GM18868 (cell line): ENCODE measurements at regions not wholly inside any gene's neighbourhood (a gene's known extent, or its start where the extent isn't known, plus 50 kb on each side); places are given as distances from the start of the nearest gene placed in this dataset.
A peak's percentile ranks its signal among the peaks of the same experiment; 100 is the strongest.
"Not testable (repeated sequence)": the region's sequence is repeated elsewhere in the genome, so short reads cannot be mapped to it uniquely, and the experiment has no call there.

ENCODE experiments used
- ATAC-seq: cut with Tn5 transposase; IDR thresholded peaks from one replicate; pipeline ENCODE4 v1.9.1; 2021; ENCODE audit warnings: mild to moderate bottlenecking, moderate library complexity; ENCODE audit not compliant: unreplicated experiment

- not testable (repeated sequence) for ATAC-seq
These were observed 61.0 kb downstream of the SPDYE17 start for GRCh38 chr7:76971201-76971600.

GRCh38 chr7:76969892-76970291 is 62.3 kb downstream of the SPDYE17 start:
- ATAC-seq, result not testable (repeated sequence)

- ATAC-seq, result not testable (repeated sequence)
These were observed 66.2 kb downstream of the SPDYE17 start for GRCh38 chr7:76965731-76966548.

- ATAC-seq, result not testable (repeated sequence)
These were observed 68.1 kb downstream of the SPDYE17 start for GRCh38 chr7:76964050-76964449.

GRCh38 chr7:76963061-76963460 is 69.1 kb downstream of the SPDYE17 start:
- ATAC-seq, result not testable (repeated sequence)

- not testable (repeated sequence) for ATAC-seq
These were observed 71.7 kb downstream of the SPDYE17 start for GRCh38 chr7:76960400-76960986.

GRCh38 chr7:76959573-76960399 is 72.4 kb downstream of the SPDYE17 start:
- peak; percentile 92 for ATAC-seq

- not testable (repeated sequence) for ATAC-seq
These were observed 75.6 kb downstream of the SPDYE17 start for GRCh38 chr7:76956531-76956930.

- ATAC-seq, result not testable (repeated sequence)
These were observed 77.0 kb downstream of the SPDYE17 start for GRCh38 chr7:76955124-76955523.

- ATAC-seq, result peak; percentile 87
These were observed 87.6 kb downstream of the SPDYE17 start for GRCh38 chr7:76944603-76945002.

- ATAC-seq, result peak; percentile 41
These were observed 90.1 kb downstream of the SPDYE17 start for GRCh38 chr7:76941809-76942765.

GRCh38 chr7:76937781-76938180 is 94.4 kb downstream of the SPDYE17 start:
- ATAC-seq, result not testable (repeated sequence)

GRCh38 chr7:76937330-76937729 is 94.8 kb downstream of the SPDYE17 start:
- not testable (repeated sequence) for ATAC-seq

GRCh38 chr7:76936346-76936745 is 95.8 kb downstream of the SPDYE17 start:
- ATAC-seq, result peak; percentile 82

GRCh38 chr7:76934711-76935110 is 97.5 kb downstream of the SPDYE17 start:
- ATAC-seq, result not testable (repeated sequence)

GRCh38 chr7:76932957-76933356 is 99.2 kb downstream of the SPDYE17 start:
- ATAC-seq, result not testable (repeated sequence)

- ATAC-seq, result not testable (repeated sequence)
These were observed 100.7 kb downstream of the SPDYE17 start for GRCh38 chr7:76931441-76931840.

GRCh38 chr7:76930416-76930815 is 101.7 kb downstream of the SPDYE17 start:
- not testable (repeated sequence) for ATAC-seq

- not testable (repeated sequence) for ATAC-seq
These were observed 103.4 kb downstream of the SPDYE17 start for GRCh38 chr7:76928751-76929150.

- peak; percentile 88 for ATAC-seq
These were observed 104.3 kb downstream of the SPDYE17 start for GRCh38 chr7:76927741-76928393.
